NT2/D1 (cell line): ENCODE measurements at regions not wholly inside any gene's neighbourhood (a gene's known extent, or its start where the extent isn't known, plus 50 kb on each side); places are given as distances from the start of the nearest gene placed in this dataset.

Source experiments
- SUZ12 ChIP-seq: IDR thresholded peaks from 2 replicates; pipeline ENCODE4 v1.6.1; 2011; ENCODE audit not compliant: insufficient read length, insufficient read depth; ENCODE audit errors: extremely low read depth
- YY1 ChIP-seq: IDR thresholded peaks from 2 replicates; pipeline ENCODE4 v1.6.1; 2011; ENCODE audit not compliant: insufficient read length, insufficient read depth
- ZNF274 ChIP-seq: IDR thresholded peaks from 2 replicates; pipeline ENCODE4 v1.6.1; 2011; ENCODE audit warnings: mild to moderate bottlenecking, low read depth, low read length

DNA sequence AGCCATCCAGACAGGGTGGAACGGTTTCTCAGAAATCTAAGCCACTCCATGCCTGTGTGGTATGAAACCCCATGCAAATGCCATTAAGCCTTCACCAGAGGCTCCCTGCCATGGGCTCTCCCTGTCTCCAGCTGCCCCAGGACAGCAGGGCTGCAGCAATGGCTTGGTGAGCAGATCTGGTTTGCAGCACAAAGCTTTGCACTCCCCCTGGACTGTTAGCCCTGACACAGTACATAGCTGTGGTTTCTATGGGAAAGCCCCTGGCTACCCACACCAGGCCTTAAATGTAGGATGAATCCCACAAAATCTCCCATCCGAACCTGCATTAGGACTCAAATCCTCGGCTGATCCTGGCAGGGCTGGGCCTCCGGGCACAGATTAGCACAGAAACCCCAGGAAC is 291.6 kb downstream of the TNS1 start:
- no peak for TF ChIP-seq ZNF274
- no peak for TF ChIP-seq YY1
- no peak for TF ChIP-seq SUZ12
